HL-60/S4 treated with retinoic acid at 250 ng/mL for 4 days and 3 days (cell line): ENCODE measurements at regions not wholly inside any gene's neighbourhood (a gene's known extent, or its start where the extent isn't known, plus 50 kb on each side); places are given as distances from the start of the nearest gene placed in this dataset.

Experiments
- in situ Hi-C: fragments of 300-500 bp; cut with MboI; formaldehyde crosslinking; loops from 2 replicates; pipeline ENCODE4 v1.7.0; 2022; ENCODE audit warnings: low sequenced_read_pairs

DNA sequence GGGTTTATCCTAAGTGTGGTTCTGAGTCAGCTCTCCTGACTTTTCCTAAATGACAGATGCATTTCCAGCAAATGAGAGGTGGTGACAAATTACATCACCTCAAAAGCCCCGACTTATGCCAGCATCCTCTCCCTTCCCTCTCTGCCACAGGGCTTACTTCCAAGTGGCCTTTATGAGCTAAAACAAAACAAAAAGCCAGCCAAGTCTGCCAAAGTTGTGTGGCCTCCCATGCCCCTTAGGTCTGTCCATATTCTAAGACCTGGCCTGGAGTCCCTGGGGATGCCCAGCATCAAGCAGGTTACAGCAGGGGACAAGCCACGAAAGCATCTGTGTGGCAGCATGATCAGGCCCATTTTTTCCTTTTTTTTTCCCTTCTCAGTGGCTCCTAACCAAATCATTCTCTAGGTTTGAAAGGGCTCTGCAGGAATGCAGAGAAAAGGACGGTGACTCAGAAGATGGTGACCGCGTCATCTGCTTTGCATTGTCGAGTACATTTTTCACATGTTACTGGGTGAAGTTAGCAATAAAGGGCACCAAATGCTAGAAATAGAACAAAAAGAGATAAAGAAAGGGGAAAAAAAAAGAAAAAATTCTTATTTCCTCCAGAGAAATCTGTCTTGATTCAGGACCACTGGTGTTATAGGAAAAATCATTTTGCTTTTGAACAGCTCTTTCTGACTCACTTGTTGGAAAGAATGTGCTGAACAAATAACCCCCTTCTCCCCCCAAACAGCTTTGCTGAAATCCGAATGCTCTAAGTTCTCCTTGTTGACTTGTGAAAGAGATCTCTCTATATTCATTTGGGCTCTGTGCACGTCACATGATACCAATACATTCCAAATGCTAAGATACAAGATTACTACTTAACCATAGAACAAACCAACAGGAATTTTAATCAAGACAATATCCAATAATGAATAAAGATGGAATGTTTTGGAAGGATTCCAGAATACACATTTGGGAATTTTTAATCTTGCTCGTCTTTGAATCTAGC lies 178.7 kb downstream of the EN1 start:
- in situ Hi-C loops = no loop called here

DNA sequence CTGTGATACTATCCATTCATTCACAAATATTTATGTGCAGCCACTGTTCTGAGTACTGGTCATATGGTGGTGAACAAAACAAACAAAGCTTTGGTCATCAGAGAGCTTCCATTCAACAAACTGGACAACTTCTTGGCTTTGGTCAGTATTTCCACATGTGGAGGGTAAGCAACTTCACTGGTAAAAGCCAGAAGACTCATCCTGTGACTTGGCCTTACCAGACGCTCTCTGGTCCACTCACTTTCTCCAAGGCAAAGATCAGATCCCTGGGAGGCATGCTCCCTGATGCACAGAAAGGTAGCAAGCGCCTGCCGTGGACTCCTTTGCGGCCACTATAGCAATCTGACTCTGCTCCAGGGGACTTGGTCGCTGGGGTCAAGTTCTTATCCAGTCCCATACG lies 179.5 kb downstream of the EN1 start:
- in situ Hi-C loops = no loop called here

DNA sequence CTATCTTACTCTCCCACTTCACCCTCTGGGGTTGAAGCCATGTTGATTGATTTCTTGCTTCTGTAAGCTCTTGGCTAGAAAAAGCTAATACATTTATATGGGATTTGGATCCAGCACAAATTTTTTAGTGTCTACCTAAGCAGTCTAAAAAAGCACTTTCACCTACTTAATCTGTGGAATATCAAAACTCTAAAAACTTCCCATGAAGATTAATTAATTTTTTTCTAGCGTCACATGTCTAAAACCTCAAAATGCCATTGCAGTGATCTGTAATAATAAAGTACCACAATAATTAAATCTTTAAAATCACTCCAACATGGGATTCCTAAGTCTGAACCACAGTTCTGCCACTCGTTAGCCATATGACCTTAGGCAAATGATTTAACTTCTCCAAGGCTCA lies 180.1 kb downstream of the EN1 start:
- in situ Hi-C loops = no loop called here

DNA sequence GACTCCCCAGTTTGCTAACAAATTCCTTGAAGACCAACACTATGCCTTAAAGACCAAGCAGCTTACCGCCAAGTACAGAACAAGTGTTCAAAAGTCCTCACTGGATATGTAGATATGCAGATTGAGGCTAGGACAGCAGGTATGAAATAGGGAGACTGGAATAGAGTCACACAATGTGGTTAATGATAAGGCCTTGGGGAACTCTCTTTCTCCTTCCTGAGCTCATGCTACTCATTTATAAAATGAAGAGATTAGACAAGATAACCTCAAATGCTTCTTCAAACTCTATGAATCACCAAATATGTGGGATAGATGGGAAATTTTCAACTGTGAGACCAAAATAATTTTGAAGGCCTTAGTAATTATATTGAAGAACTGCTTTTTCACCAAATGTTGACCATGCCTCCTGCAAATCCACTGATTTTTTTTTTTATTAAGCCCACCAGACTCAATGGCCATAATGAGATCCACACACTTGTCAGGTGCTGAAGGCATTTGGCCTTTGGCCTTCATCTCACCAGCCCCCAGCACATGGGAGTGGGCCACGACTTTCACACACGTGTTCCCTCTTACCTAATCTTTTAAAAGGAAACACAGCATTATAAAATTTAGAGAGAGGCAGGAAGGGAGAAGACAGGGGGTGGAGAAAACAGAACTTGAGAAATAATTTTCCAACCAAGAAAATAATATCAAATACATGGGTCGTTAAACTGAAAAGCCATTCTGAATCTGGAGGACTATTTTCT lies 181.5 kb downstream of the EN1 start:
- in situ Hi-C loops = no loop called here

DNA sequence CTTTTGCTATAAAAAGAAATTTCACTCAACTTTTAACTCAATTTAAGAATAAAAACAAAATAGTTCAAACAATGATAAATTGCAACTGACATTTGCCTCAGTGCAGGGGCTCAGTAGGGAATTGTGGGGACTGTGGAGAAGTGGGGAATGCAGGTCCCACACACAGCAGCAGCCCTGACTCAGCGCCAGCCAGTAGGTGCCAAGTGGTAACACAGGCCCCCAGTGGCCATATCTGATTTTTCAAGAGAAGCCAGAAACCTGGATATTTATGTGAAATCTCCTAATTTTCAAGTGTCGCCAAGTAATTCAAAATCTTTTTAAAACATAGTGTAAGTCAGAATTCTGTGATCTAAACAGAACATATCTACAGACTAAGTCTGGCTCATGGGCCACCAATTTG lies 186.3 kb downstream of the EN1 start:
- in situ Hi-C loops = no loop called here

DNA sequence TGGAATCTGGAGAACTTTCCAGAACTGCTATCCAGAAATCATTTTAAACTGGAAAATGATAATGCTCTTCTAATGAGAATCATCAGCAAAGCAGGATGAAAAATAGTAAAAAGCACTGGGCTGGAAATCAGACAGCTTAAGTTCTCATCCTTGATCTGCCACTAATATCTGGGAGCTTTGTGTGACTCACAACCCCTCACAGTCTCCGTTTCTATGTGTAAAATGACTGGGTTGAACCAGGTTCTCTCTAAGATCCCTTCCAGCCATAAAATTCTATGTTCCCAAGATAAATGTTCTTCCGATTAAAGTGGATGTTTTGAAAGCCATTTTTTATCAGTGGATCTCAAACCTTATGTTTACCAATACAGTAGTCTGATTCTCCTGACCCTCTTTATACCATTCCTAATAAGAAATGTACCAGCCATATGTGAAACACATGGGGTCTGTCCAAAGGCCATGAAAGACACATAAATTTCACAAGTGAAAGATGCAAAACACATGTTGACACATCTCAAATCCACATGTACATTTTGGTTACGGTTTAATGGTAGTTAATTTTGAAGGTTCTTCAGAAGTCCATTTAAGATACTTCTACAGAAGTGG lies 188.8 kb downstream of the EN1 start:
- in situ Hi-C loops = no loop called here

DNA sequence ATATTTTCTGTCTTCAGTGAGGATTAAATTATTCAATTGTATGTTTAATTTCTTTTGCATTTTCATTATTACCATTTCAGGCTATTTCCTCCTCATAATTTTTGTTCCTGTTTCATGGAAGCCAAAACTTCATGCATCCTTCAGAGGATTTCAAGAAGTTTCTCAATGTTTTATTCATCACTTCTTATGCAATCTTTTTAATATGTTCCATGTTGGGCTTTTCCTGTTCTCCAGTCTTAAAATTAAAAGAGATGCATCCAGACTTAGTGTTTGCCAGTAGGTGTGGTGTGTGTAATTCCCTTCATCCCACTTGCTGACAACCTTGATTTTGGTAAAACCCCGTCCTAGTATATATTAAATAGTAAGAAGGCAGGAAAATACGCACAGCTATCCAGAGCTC lies 190.0 kb downstream of the EN1 start:
- in situ Hi-C loops = no loop called here

DNA sequence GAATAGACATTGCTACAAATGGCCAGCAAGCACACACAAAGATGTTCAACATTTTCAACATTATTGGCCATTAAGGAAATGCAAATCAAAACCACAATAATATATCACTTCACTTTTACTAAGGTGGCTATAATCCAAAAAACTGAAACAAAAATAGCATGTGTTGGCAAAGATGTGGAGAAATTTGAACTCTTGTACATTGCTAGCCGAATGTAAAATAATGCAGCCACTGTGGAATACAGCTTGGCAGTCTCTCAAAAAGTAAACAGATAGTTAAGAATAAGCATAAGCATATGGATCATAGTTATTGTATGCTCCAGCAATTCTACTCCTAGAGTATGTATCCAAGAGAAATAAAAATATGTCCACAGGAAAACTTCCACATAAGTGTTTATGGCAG lies 192.5 kb downstream of the EN1 start:
- in situ Hi-C loops = no loop called here

DNA sequence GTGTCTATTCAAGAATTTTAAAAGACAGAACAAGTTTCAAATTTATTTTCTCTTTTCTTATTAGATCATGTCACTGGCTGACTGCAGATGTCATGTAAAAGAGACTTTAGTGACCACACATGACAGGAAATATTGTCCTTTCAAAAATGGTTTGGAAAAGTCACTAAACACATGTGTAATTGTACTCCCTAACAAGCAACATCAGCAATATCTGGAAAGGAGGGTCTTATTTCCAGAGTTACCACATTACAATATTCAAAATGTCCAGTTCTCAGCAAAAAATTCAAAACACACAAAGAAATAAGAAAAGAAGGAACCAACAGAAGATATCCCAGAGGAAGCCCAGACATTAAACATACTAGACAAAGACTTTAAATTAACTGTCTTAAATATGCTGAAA lies 197.1 kb downstream of the EN1 start:
- in situ Hi-C loops = no loop called here

DNA sequence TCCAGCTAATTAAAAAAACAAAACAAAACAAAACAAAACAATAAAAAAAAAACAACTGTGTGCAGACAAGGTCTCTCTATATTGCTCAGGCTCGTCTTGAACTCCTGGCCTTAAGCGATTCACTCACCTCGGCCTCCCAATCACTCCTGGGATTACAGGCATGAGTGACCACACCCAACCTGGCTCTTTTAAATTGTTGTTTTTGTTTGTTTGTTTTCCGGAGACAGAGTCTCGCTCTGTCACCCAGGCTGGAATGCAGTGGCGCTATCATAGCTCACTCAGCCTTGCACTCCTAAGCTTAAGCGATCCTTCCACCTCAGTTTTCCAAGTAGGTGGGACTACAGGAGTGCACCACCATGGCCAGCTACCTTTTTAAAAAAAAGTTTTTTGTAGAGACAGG lies 201.6 kb downstream of the EN1 start:
- in situ Hi-C loops = no loop called here

DNA sequence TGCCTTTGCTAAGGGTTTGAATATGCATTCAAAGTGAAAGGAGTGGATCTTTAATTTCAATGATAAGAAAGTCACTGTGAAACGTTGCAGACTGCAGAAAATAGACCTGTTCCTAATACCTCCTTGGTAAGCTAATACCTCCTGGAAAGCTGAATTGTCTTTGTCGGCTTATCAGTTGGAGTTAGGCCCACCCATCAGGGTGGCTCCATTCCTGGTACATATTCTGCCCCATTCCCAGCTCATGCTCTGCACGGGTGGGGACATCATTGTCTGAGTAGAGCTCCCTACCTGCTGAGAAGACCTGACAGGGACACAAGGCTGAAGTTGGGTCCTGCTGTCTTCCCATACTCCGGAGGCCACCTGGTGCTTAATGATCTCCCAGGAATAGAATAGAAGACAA lies 203.3 kb downstream of the EN1 start:
- in situ Hi-C loops = no loop called here

DNA sequence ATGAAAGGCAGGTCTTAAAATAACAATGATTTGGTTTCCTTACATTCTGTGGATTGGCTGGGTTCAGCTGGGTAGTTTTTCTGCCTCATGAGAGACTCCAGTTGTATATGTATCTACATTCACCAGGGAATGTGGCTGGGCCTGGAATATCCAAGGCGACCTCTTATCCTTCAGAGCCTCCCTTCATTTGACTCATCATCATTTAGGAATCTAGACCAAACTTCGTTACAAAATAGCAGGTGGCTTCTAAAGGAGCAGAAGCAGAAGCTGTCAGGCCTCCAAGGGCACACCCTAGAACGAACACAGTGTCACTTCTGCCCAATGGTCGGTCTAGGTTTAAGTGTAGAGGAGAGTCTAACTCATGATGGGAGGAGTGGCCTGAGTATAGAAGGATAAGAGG lies 204.2 kb downstream of the EN1 start:
- in situ Hi-C loops = no loop called here

DNA sequence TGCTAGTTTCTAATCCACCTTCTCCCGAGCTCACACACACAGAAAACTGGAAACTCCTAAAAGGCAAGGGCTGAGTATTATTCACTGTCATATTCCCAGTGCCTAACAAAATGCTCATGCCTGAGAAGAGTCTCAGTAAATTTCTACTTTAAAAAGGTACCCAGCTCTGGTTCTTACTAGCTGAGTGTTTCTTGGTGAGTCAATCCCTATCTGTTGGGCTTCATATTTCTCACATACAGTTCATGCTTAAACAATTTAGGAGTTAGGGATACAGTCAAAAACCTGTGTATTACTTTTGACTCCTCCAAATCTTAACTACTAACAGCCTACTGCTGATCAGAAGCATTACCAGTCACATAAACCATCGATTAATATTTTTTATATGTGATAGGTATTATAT lies 204.9 kb downstream of the EN1 start:
- in situ Hi-C loops = no loop called here

DNA sequence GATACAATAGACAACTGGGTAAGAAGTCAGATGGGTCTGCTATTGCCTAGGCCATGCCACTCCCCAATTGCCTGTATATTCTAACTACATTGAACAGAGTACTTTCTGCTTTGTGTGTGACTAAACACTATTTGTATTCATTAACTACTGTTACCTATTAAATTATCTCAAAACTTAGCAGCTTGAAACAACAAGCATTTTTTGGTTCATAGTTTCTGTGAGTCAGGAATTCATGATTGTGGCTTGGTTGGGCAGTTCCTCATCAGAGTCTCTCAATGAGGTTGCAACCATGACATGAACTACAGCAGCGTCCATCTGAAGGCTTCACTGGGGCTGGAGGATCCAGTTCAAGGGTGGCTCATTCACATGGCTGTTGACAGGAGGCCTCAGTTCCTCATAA lies 205.7 kb downstream of the EN1 start:
- in situ Hi-C loops = no loop called here

DNA sequence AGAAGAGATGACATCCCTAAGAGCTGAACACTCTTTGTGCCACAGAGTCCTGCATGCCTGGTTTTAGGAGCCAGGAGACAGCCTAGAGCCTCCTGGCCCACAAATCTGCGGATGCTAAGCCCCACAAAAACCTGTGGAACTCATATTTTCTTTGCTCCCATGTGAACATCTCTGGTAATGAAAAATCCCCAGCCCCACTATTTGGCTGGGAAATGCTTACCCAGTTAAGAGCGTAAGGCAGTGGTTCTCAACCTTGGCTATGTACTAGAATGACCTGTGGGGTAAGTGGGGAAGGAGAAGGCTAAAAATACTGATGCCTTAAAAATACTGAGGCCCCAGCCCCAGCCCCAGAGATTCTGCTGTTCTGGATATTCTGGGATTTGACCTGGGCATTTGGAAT lies 208.1 kb downstream of the EN1 start:
- in situ Hi-C loops = no loop called here

DNA sequence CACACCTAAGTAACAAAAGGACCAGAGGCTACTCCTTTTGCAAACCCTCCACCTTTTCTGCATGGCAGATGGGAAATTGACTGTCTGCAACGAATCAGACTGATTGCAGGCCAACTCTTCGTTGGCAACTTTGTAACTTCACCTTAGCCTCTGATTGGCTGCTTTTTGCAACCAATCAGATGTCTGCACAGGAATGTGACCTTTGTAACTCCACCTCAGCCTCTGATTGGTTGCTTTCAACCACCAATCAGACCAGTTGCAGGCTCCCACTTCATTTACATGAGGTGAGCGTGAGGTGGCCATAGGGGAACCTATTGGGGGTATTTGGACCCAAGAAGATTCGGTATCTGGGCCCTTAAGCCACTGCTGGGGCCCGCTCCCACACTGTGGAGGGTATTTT lies 209.0 kb downstream of the EN1 start:
- in situ Hi-C loops = no loop called here

DNA sequence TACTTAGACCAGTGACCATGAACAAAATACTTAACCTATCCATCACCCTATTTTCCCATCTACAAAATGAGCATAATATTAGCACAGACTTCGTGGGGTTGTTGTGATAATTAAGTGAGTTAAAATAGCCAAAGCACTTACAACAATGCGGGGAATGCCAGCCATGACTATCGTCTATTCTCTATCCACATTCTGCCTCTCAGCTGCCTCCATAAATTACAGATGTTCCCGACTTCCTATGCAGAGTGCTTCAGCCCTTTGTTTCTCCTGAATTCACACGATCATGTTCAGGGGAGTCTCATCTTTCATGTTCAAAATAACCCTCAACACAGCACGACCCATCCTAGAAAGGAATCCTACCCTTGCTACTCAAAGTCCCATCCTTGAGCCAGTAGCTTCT lies 211.6 kb downstream of the EN1 start:
- in situ Hi-C loops = no loop called here

DNA sequence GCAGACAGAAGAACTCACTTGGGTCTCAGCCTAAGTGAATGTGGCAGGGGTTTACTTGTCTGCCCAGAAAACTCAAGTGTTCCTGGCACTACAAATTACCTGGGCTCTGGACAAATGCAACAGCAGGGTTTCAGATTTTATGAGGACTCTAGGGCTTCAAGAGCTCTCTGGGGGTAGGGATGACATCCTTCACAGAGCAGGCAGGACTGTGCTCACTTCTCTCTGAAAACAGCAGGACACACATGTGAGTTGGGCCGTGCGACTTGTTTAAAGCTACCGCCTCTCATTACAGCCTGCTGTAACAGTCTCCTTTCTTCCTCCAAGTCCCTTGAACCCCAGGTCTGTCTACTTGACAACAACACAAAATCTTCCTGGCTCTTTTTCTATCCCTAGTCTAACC lies 212.6 kb downstream of the EN1 start:
- in situ Hi-C loops = no loop called here

DNA sequence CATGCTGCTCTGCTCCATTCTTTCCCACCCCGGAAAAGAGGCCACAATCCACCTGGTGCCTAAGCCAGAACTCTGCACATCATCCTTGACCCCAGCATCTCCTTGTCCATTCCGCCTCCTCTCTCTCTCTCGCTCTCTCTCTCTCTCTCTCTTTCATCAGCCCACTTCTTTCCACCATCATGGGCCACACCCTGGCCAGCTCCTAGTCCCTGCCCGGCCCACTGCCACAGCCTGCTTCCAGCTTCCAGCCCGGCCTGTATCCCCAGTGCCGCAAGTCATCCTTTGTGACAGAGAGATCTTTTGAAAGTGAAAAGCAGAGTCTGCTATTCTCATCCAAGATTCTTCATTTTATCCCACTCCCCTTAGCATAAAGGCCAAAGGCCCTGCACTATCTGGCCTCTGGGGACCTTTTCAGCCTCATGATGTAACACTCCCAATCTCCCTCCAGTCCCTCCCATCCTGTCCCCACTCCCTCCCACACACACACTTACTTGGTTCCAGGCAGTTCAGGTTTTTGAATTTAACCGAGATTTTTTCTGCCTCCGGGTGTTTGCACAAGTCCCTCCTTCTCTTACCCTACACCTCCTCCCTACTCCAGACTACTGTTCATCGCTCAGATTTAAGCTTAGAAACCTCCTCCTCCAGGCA lies 214.0 kb downstream of the EN1 start:
- in situ Hi-C loops = no loop called here

DNA sequence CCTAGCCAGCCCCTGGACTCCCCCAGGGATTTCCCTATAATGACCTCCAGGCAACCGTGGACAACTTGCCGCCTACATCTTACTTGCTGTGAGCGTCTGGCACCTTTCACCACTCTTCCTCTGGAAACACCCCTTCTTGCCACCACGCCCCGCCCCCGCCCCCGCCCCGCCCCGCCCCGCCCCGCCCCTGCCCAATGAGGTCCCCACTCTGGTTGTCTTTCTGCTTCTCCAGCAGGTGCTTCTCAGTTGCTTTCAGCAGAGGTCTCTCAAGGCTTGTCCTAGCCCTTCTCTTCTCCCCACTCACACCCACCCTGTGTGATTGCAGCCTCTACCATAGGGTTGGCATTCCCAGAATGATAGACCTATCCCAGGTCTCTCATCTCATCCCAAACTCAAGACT lies 214.5 kb downstream of the EN1 start:
- in situ Hi-C loops = no loop called here

DNA sequence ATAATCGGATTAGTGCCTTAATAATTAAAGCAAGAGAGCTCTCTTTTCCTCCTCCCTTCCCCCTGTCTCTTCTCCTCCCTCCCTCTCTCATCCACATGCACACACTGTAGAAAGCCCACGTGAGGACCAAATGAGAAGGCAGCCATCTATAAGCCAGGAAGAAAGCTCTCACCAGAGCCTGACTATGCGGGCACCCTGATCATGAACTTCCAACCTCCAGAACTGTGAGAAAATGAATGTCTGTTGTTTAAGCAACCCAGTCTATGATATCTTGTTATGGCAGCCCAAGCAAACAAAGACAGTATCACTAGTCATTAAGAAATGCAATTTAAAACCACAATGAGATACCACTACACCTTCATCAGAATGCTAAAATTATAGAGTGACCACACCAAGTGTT lies 220.3 kb downstream of the EN1 start:
- in situ Hi-C loops = no loop called here
